Islet of Langerhans (tissue), 1 donor: ENCODE measurements at regions not wholly inside any gene's neighbourhood (a gene's known extent, or its start where the extent isn't known, plus 50 kb on each side); places are given as distances from the start of the nearest gene placed in this dataset.
"Not testable (repeated sequence)": the region's sequence is repeated elsewhere in the genome, so short reads cannot be mapped to it uniquely, and the experiment has no call there.

ENCODE experiments used
- FAIRE-seq: peaks from one replicate; lab custom pipeline; 2011; peaks lifted over from hg19 to GRCh38; lab: Jason Lieb, UNC

- FAIRE-seq = no peak
Measured at GRCh38 chrX:18102006-18102405, 118.7 kb downstream of the BEND2 start.

- FAIRE-seq = no peak
Measured at GRCh38 chrX:18101087-18101486, 119.6 kb downstream of the BEND2 start.

- FAIRE-seq = no peak
Measured at GRCh38 chrX:18099745-18100144, 120.9 kb downstream of the BEND2 start.

- no peak for FAIRE-seq
Measured at GRCh38 chrX:18098763-18099162, 121.9 kb downstream of the BEND2 start.

GRCh38 chrX:18076434-18076833 lies 144.3 kb downstream of the BEND2 start:
- FAIRE-seq = no peak

GRCh38 chrX:18075603-18076002 lies 145.1 kb downstream of the BEND2 start:
- FAIRE-seq = peak; percentile 86

GRCh38 chrX:18068045-18068444 lies 152.6 kb downstream of the BEND2 start:
- FAIRE-seq = not testable (repeated sequence)

- no peak for FAIRE-seq
Measured at GRCh38 chrX:18065956-18066355, 154.7 kb downstream of the BEND2 start.

- no peak for FAIRE-seq
Measured at GRCh38 chrX:18051690-18052089, 169.0 kb downstream of the BEND2 start.

GRCh38 chrX:18047491-18047890 lies 173.2 kb downstream of the BEND2 start:
- no peak for FAIRE-seq

- no peak for FAIRE-seq
Measured at GRCh38 chrX:18045436-18045835, 175.2 kb downstream of the BEND2 start.

- no peak for FAIRE-seq
Measured at GRCh38 chrX:18042776-18043175, 177.9 kb downstream of the BEND2 start.

GRCh38 chrX:18041656-18042055 lies 179.0 kb downstream of the BEND2 start:
- no peak for FAIRE-seq

GRCh38 chrX:18039023-18039422 lies 177.9 kb upstream of the RAI2 start:
- FAIRE-seq = no peak

GRCh38 chrX:18036394-18036793 lies 175.3 kb upstream of the RAI2 start:
- FAIRE-seq = no peak

GRCh38 chrX:18034945-18035344 lies 173.8 kb upstream of the RAI2 start:
- FAIRE-seq = no peak

- no peak for FAIRE-seq
Measured at GRCh38 chrX:18034504-18034903, 173.4 kb upstream of the RAI2 start.

GRCh38 chrX:18032486-18033221 lies 171.6 kb upstream of the RAI2 start:
- FAIRE-seq = no peak

- no peak for FAIRE-seq
Measured at GRCh38 chrX:18031726-18032375, 170.8 kb upstream of the RAI2 start.

- not testable (repeated sequence) for FAIRE-seq
Measured at GRCh38 chrX:18030656-18031055, 169.6 kb upstream of the RAI2 start.

GRCh38 chrX:18026166-18026565 lies 165.1 kb upstream of the RAI2 start:
- FAIRE-seq = no peak

- FAIRE-seq = no peak
Measured at GRCh38 chrX:18017411-18017810, 156.3 kb upstream of the RAI2 start.

GRCh38 chrX:18016941-18017340 lies 155.8 kb upstream of the RAI2 start:
- no peak for FAIRE-seq

GRCh38 chrX:18010253-18010652 lies 149.2 kb upstream of the RAI2 start:
- peak; percentile 89 for FAIRE-seq
